H1 (cell line): ENCODE measurements at regions not wholly inside any gene's neighbourhood (a gene's known extent, or its start where the extent isn't known, plus 50 kb on each side); places are given as distances from the start of the nearest gene placed in this dataset.

Experiments
- JUN ChIP-seq: IDR thresholded peaks from 2 replicates; pipeline ENCODE4 v1.6.1; 2011; ENCODE audit warnings: low read depth, mild to moderate bottlenecking, improper control_type of control experiment, low read length

GRCh38 chr1:34590211-34590623 is 164.6 kb upstream of the GJB5 start (continued):
- TF ChIP-seq JUN = 0 out of 2 replicates have a peak, but pooled peaks have one; percentile 39
